ENCODE measurements at regions not wholly inside any gene's neighbourhood (a gene's known extent, or its start where the extent isn't known, plus 50 kb on each side); places are given as distances from the start of the nearest gene placed in this dataset.
"Not testable (repeated sequence)": the region's sequence is repeated elsewhere in the genome, so short reads cannot be mapped to it uniquely, and the experiment has no call there.

- no peak for DNase-seq
These were observed 108.6 kb downstream of the MEX3B start for GRCh38 chr15:81937189-81937588.

GRCh38 chr15:81930582-81931369, 115.0 kb downstream of the MEX3B start:
- no peak for DNase-seq

GRCh38 chr15:81929557-81929956, 116.3 kb downstream of the MEX3B start:
- no peak for DNase-seq

- DNase-seq = no peak
These were observed 118.8 kb downstream of the MEX3B start for GRCh38 chr15:81926981-81927380.

- DNase-seq = no peak
These were observed 121.1 kb downstream of the MEX3B start for GRCh38 chr15:81924729-81925128.

GRCh38 chr15:81923561-81924350, 122.1 kb downstream of the MEX3B start:
- DNase-seq = no peak

- no peak for DNase-seq
These were observed 123.7 kb downstream of the MEX3B start for GRCh38 chr15:81922143-81922542.

- DNase-seq = no peak
These were observed 124.7 kb downstream of the MEX3B start for GRCh38 chr15:81921163-81921562.

GRCh38 chr15:81918767-81919166, 127.1 kb downstream of the MEX3B start:
- not testable (repeated sequence) for DNase-seq

GRCh38 chr15:81916451-81916850, 129.4 kb downstream of the MEX3B start:
- no peak for DNase-seq

- DNase-seq = no peak
These were observed 129.8 kb downstream of the MEX3B start for GRCh38 chr15:81915990-81916389.

GRCh38 chr15:81914734-81915256, 131.0 kb downstream of the MEX3B start:
- DNase-seq = no peak

GRCh38 chr15:81914333-81914732, 131.5 kb downstream of the MEX3B start:
- no peak for DNase-seq

GRCh38 chr15:81911022-81911971, 134.5 kb downstream of the MEX3B start:
- DNase-seq = no peak

GRCh38 chr15:81910355-81911021, 135.3 kb downstream of the MEX3B start:
- no peak for DNase-seq

- no peak for DNase-seq
These were observed 136.8 kb downstream of the MEX3B start for GRCh38 chr15:81909011-81909358.

- DNase-seq = no peak
These were observed 137.7 kb downstream of the MEX3B start for GRCh38 chr15:81908111-81908510.

- no peak for DNase-seq
These were observed 138.3 kb downstream of the MEX3B start for GRCh38 chr15:81907521-81907920.

GRCh38 chr15:81905889-81906288, 139.9 kb downstream of the MEX3B start:
- DNase-seq = no peak

GRCh38 chr15:81901319-81901718, 144.5 kb downstream of the MEX3B start:
- DNase-seq = no peak

GRCh38 chr15:81899730-81900129, 146.1 kb downstream of the MEX3B start:
- no peak for DNase-seq

GRCh38 chr15:81899024-81899423, 146.8 kb downstream of the MEX3B start:
- DNase-seq = no peak

Data from NCI-H2081 treated with DMSO at 0.1 percent for 48 hours (cell line).